Loucy (cell line): ENCODE measurements at regions not wholly inside any gene's neighbourhood (a gene's known extent, or its start where the extent isn't known, plus 50 kb on each side); places are given as distances from the start of the nearest gene placed in this dataset.

ENCODE experiments used
- H2AFZ ChIP-seq: fragments of 200-600 bp; sonication (generic); 2 replicates; pipeline ENCODE4 v1.6.0; 2016; ENCODE audit warnings: antibody characterized with exemption, mild to moderate bottlenecking, low read length, moderate library complexity
- H3F3A ChIP-seq: fragments of 200-600 bp; 2 replicates; pipeline ENCODE4 v1.6.0; 2016; ENCODE audit warnings: antibody characterized with exemption, low read depth, mild to moderate bottlenecking
- H3K27me3 ChIP-seq: fragments of 200-600 bp; sonication (generic); 2 replicates; pipeline ENCODE4 v1.6.1; 2014; ENCODE audit warnings: low read length, mild to moderate bottlenecking; ENCODE audit not compliant: insufficient read depth, poor library complexity, severe bottlenecking
- H3K36me3 ChIP-seq: fragments of 200-600 bp; sonication (generic); 2 replicates; pipeline ENCODE4 v1.6.1; 2016; ENCODE audit warnings: low read length; ENCODE audit not compliant: insufficient read depth
- H3K4me1 ChIP-seq: fragments of 200-600 bp; sonication (generic); 2 replicates; pipeline ENCODE4 v1.5.1; 2014; ENCODE audit warnings: low read length, mild to moderate bottlenecking; ENCODE audit not compliant: insufficient read depth, poor library complexity, severe bottlenecking
- H3K4me2 ChIP-seq: fragments of 200-600 bp; sonication (generic); 2 replicates; pipeline ENCODE4 v1.6.0; 2014; ENCODE audit warnings: antibody characterized with exemption, low read length, low read depth, mild to moderate bottlenecking; ENCODE audit not compliant: poor library complexity, severe bottlenecking
- H3K4me3 ChIP-seq: fragments of 200-600 bp; sonication (generic); 2 replicates; pipeline ENCODE4 v1.5.1; 2014; ENCODE audit warnings: low read length, mild to moderate bottlenecking, mixed read lengths; ENCODE audit not compliant: poor library complexity, severe bottlenecking
- H3K79me2 ChIP-seq: fragments of 200-600 bp; sonication (generic); 2 replicates; pipeline ENCODE4 v1.6.1; 2014; ENCODE audit warnings: low read length; ENCODE audit not compliant: insufficient read depth
- H3K9ac ChIP-seq: fragments of 200-600 bp; sonication (generic); 2 replicates; pipeline ENCODE4 v1.6.0; 2014; ENCODE audit warnings: mild to moderate bottlenecking, low read depth, low read length, moderate library complexity; ENCODE audit not compliant: poor library complexity, severe bottlenecking
- H3K9me2 ChIP-seq: fragments of 200-600 bp; sonication (generic); replicated peaks from 2 replicates; pipeline ENCODE4 v1.6.1; 2016; ENCODE audit warnings: low read depth, low read length, mixed read lengths
- H3K9me3 ChIP-seq: fragments of 200-600 bp; sonication (generic); 2 replicates; pipeline ENCODE4 v1.6.1; 2014; ENCODE audit warnings: mild to moderate bottlenecking, antibody characterized with exemption, low read length, low read depth; ENCODE audit not compliant: insufficient read depth
- H4K20me1 ChIP-seq: fragments of 200-600 bp; sonication (generic); 2 replicates; pipeline ENCODE4 v1.6.0; 2014; ENCODE audit warnings: antibody characterized with exemption, low read length, mild to moderate bottlenecking; ENCODE audit not compliant: insufficient read depth, poor library complexity, severe bottlenecking
- EZH2phosphoT487 ChIP-seq: fragments of 200-600 bp; IDR thresholded peaks from 2 replicates; pipeline ENCODE4 v1.6.1; 2018; ENCODE audit warnings: antibody characterized with exemption, mild to moderate bottlenecking, moderate library complexity, borderline replicate concordance
- TF ChIP-seq, protein P1 (sequence below): fragments of 200-600 bp; sonication (generic); conservative IDR thresholded peaks from 2 replicates; pipeline ENCODE4 v1.5.1; 2014; ENCODE audit warnings: mild to moderate bottlenecking, antibody characterized with exemption, low read length

DNA sequence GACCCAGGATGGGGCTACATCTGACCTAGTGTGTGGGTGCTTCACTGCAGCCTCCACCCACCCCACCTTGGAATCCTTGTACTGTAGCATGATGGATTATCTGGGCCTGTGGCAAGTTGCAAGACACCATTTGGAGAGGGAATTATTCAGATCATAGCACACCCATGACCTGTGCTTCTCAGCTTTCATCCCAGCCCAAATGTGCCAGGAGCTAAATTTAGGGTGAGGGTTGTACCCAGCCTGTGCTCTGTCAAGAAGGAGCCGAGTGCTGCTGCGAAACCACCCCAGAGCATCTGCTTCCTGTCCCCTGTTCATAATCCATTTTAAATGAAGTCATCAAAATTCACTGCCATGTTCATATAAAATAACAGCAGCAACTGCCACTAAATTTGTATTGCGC is 394.5 kb downstream of the SHANK2 start:
- Histone ChIP-seq H3K27me3 (no peaks in the 10 kb centered on the region), H3K9me2 (no peaks in the 10 kb centered on the region), H4K20me1 (no peaks in the 10 kb centered on the region), H2AFZ (no peak overlapping the region), H3K9me3 (peaks cover 23% of the 10 kb centered on the region; the same call in 1 of the 2 replicates), H3K36me3 (no peaks in the 10 kb centered on the region), H3F3A (no peaks in the 10 kb centered on the region), H3K9ac (no peak overlapping the region), H3K4me1 (no peaks in the 10 kb centered on the region), H3K4me3 (no peak overlapping the region), H3K4me2 (no peak overlapping the region), H3K79me2 (no peaks in the 10 kb centered on the region)
- TF ChIP-seq, protein P1, sequence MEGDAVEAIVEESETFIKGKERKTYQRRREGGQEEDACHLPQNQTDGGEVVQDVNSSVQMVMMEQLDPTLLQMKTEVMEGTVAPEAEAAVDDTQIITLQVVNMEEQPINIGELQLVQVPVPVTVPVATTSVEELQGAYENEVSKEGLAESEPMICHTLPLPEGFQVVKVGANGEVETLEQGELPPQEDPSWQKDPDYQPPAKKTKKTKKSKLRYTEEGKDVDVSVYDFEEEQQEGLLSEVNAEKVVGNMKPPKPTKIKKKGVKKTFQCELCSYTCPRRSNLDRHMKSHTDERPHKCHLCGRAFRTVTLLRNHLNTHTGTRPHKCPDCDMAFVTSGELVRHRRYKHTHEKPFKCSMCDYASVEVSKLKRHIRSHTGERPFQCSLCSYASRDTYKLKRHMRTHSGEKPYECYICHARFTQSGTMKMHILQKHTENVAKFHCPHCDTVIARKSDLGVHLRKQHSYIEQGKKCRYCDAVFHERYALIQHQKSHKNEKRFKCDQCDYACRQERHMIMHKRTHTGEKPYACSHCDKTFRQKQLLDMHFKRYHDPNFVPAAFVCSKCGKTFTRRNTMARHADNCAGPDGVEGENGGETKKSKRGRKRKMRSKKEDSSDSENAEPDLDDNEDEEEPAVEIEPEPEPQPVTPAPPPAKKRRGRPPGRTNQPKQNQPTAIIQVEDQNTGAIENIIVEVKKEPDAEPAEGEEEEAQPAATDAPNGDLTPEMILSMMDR, result no peak
- no peak for TF ChIP-seq EZH2phosphoT487

GRCh38 chr11:70859180-70859579 is 393.2 kb downstream of the SHANK2 start:
- Histone ChIP-seq H3K4me2 (no peak overlapping the region), H3K79me2 (no peaks in the 10 kb centered on the region), H3K9ac (no peak overlapping the region), H4K20me1 (no peaks in the 10 kb centered on the region), H3K9me3 (peaks cover 27% of the 10 kb centered on the region; the same call in 1 of the 2 replicates), H3F3A (no peaks in the 10 kb centered on the region), H3K36me3 (no peaks in the 10 kb centered on the region), H3K9me2 (no peaks in the 10 kb centered on the region), H3K4me3 (no peak overlapping the region), H3K27me3 (no peaks in the 10 kb centered on the region), H3K4me1 (no peaks in the 10 kb centered on the region), H2AFZ (no peak overlapping the region)
- TF ChIP-seq EZH2phosphoT487, result no peak
- TF ChIP-seq, protein P1, result no peak

GRCh38 chr11:70860888-70861287 is 391.5 kb downstream of the SHANK2 start:
- Histone ChIP-seq H2AFZ (no peak overlapping the region), H3K27me3 (no peaks in the 10 kb centered on the region), H3K36me3 (no peaks in the 10 kb centered on the region), H3K4me1 (no peaks in the 10 kb centered on the region), H3K9me2 (no peaks in the 10 kb centered on the region), H3K4me2 (no peak overlapping the region), H3K4me3 (no peak overlapping the region), H3K9me3 (peaks cover 20% of the 10 kb centered on the region; the same call in 1 of the 2 replicates), H3F3A (no peaks in the 10 kb centered on the region), H3K9ac (no peak overlapping the region), H3K79me2 (no peaks in the 10 kb centered on the region), H4K20me1 (no peaks in the 10 kb centered on the region)
- TF ChIP-seq EZH2phosphoT487, result no peak
- TF ChIP-seq, protein P1, result no peak
